ENCODE measurements at regions not wholly inside any gene's neighbourhood (a gene's known extent, or its start where the extent isn't known, plus 50 kb on each side); places are given as distances from the start of the nearest gene placed in this dataset.
"Not testable (repeated sequence)": the region's sequence is repeated elsewhere in the genome, so short reads cannot be mapped to it uniquely, and the experiment has no call there.

- no peak for DNase-seq
These were observed 400.8 kb downstream of the SMOC2 start for GRCh38 chr6:168841609-168842278.

GRCh38 chr6:168840932-168841331 lies 399.9 kb downstream of the SMOC2 start:
- DNase-seq = not testable (repeated sequence)

- DNase-seq = not testable (repeated sequence)
These were observed 399.3 kb downstream of the SMOC2 start for GRCh38 chr6:168840299-168840698.

- no peak for DNase-seq
These were observed 397.0 kb downstream of the SMOC2 start for GRCh38 chr6:168838037-168838399.

GRCh38 chr6:168837254-168838036 lies 396.5 kb downstream of the SMOC2 start:
- no peak for DNase-seq

DNA sequence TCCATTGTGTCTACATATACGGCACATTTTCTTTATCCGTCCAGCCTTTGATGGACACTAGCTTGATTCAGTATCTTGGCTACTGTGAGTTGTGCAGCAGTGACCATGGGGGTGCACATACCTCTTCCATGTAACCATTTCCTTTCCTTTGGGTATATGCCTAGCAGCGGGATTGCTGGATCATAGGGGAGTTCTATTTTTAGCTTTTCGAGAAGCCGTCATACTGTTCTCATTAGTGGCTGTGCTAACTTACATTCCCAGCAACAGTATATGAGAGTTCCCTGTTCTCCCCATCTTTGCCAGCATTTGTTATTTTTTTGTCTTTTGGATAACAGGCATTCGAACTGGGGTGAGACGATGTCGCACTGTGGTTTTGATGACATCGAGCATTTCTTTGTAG lies 395.0 kb downstream of the SMOC2 start:
- no peak for DNase-seq

- no peak for DNase-seq
These were observed 393.8 kb downstream of the SMOC2 start for GRCh38 chr6:168834801-168835200.

- DNase-seq = no peak
These were observed 393.1 kb downstream of the SMOC2 start for GRCh38 chr6:168834042-168834587.

DNA sequence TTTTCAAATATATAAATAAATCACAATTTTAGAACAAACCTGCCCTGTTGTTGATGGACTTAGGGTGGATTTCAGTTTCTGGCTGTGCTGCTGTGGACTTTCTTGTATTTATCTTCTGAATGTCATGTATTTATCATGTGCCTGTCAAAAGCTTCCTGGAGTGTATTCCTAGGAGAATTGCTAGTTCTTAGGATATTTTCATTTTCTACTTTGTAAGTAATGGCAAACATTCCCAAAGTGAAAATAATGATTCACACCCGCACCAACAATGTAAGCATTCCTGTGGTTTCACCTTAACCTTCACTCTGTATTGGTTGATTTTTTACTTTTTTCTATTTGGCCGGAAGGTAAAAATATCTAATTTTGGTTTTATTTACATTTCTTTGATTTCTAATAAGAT lies 387.8 kb downstream of the SMOC2 start:
- DNase-seq = no peak

GRCh38 chr6:168828035-168828434 lies 387.1 kb downstream of the SMOC2 start:
- DNase-seq = no peak

GRCh38 chr6:168827586-168827871 lies 386.5 kb downstream of the SMOC2 start:
- DNase-seq = no peak

- DNase-seq = no peak
These were observed 386.0 kb downstream of the SMOC2 start for GRCh38 chr6:168826726-168827585.

DNA sequence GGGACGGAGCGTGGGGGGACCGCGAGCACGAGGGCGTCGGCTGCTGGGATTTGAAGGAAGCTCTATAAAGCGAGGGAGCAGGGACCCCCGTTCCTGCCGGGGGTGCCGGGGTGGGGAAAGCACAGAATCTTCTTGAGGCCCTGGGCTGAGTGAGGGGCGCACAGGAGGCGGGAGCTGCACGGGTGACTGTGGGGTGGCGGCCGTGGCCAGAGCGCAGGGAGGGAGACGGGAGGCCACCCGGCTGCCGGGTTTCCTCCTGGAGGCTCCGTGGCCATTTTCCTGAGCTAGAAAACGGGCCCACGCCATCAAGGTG lies 385.1 kb downstream of the SMOC2 start:
- no peak for DNase-seq

DNA sequence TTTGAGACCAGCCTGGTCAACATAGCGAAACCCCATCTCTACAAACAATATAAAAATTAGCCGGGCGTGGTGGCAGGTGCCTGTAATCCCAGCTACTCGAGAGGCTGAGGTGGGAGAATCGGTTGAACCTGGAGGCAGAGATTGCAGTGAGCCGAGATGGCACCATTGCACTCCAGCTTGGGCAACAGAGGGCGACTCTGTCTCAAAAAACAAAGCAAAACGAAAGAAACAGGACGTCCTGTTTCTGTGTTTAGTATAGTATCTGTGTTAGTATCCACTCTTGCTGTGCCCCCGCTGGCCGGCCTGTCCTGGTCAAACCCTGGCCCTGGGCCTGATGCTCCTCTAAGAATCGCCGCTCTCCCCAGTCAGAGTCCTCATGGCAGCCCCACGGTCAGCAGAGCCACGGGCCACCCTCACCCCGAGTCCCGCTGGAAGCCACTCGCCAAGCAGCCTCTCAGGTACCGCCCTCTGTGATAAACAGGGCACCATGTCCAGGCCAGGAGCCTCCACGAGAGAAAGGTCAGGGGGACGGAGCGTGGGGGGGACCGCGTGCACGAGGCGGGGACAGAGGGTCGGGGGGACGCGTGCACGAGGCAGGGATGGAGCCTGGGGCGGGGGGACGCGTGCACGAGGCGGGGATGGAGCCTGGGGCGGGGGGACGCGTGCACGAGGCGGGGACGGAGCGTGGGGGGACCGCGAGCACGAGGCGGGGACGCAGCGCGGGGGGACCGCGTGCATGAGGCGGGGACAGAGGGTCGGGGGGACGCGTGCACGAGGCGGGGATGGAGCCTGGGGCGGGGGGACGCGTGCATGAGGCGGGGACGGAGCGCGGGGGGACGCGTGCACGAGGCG lies 384.5 kb downstream of the SMOC2 start:
- no peak for DNase-seq

DNA sequence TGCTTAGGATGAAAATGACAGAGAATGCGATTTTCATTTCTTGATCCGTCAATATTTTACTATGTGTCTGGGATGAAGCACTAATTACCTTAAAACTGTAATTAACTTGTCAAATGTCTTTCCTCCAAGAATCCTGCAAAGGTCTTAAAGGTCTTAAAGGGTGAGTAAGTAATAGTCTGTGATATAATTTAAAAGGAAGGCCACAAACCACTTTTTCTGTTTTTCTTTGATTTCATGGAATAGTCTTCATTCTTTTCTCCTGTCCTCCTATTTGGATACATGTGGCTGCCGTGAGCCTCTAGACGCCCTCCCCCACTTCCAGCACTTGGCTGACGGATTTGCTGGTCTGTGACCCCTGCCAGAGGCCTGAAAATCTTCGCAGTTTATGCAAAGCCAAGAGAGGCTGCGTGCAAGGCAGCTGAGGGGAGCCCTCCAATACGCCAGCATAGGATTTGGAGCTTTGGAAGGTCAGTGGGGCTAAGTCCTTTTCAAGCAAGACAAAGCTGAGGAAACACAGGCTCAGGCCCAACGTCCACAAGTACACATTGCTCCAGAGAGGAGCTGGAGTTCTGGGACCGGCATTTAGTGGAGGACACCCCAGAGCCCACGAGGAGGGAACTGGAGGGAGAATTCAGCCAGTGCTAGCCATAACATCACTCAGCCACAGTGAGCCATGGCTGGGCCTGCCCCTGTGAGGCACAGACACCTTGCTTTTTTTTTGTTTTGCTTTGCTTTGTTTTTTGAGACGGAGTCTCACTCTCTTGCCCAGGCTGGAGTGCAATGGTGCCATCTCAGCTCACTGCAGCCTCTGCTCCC lies 382.6 kb downstream of the SMOC2 start:
- no peak for DNase-seq

- no peak for DNase-seq
These were observed 381.4 kb downstream of the SMOC2 start for GRCh38 chr6:168822376-168822775.

DNA sequence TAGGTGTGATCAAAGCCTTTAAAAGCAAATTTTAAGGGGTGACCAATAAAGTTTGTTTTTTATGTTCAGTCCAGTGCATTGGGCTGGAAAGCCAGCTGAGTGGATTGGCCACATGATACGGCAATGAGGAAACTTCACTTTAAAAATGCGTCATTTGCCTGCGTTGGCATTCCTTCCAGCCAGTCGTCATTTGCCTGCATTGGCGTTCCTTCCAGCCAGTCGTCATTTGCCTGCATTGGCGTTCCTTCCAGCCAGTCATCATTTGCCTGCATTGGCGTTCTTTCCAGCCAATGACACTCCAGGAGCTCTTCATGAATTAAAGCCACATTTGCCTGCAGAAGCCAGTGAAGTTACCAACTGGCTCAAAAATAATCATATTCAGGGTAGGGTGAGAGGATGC lies 378.6 kb downstream of the SMOC2 start:
- no peak for DNase-seq

- no peak for DNase-seq
These were observed 376.7 kb downstream of the SMOC2 start for GRCh38 chr6:168817558-168818159.

DNA sequence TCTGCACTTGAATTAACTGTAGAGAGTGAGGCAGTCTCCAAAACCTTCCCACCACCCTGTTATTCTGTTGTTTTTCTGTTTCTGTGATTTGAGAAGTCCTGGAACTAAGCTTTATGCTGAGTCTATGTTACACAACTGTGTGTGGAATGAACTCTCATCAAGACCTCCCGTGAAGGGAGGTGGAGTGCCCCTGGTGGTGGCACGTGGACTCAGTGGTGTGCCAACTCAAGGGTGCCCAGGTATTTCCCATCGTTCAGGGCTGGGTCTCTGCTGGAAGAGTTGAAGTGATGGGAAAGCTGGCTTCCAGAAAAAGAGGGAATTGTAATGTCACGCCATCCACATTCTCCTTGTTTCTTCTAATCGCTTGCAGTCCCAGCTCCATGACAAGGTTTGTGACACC lies 374.2 kb downstream of the SMOC2 start:
- no peak for DNase-seq

- DNase-seq = no peak
These were observed 367.2 kb downstream of the SMOC2 start for GRCh38 chr6:168808232-168808631.

GRCh38 chr6:168804331-168804730 lies 363.3 kb downstream of the SMOC2 start:
- no peak for DNase-seq

DNA sequence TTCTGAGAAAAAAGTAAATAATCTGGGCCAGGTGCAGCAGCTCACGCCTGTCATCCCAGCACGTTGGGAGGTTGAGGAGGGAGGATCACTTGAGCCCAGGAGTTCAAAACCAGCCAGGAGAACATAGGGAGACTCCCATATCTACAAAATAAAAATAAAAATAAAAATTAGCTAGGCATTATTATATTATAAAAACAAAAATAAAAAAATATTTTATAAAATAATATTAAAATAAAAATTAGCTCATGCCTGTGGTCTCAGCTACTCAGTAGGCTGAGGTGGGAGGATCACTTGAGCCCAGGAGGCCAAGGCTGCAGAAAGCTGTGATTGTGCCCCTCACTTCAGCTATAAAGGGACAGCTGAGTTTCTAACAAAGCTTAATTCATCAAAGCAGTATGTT lies 362.9 kb downstream of the SMOC2 start:
- no peak for DNase-seq

Measured in CD4-positive, alpha-beta T cell treated with Interleukin-15 for 1 hour (primary cell).